ENCODE measurements at regions not wholly inside any gene's neighbourhood (a gene's known extent, or its start where the extent isn't known, plus 50 kb on each side); places are given as distances from the start of the nearest gene placed in this dataset.

GRCh38 chr4:149279331-149279730 lies 536.3 kb downstream of the IQCM start:
- no peaks in the 10 kb centered on the region for H4K20me1 ChIP-seq (ENCODE audit: insufficient read depth, low read length)
- no peak for FAIRE-seq
- ATAC-seq = no peak
- ChIA-PET CTCF (ENCODE audit: low intra/inter-chr PET ratio, low total read pairs) (no interaction called here), POLR2A (no interaction called here)
- no peaks in the 10 kb centered on the region for H3K36me3 ChIP-seq (replicated peaks in 1 of 2; ENCODE audit: control insufficient read depth in 1 of 2, insufficient read depth in 2 of 2, low read length in 2 of 2)
- no peak overlapping the region for H3K9ac ChIP-seq (ENCODE audit: insufficient read depth, low read depth, low read length)
- 21% methylated on average over 6 of the region's 7 CpGs for WGBS (ENCODE audit: low lambda C conversion rate)
- intact Hi-C loops (cut with micrococcal nuclease; ENCODE audit: unreplicated experiment) = no loop called here
- no peak for DNase-seq (ENCODE audit: low spot score)
- no peak overlapping the region for H3K4me2 ChIP-seq (ENCODE audit: low read depth, low read length)
- H3K4me1 ChIP-seq (ENCODE audit: insufficient read depth, low read length) = no peaks in the 10 kb centered on the region
- no TSS peak for BruUV-seq (replicated peaks)
- H3K27me3 ChIP-seq (ENCODE audit: control insufficient read depth in 1 of 2, insufficient read depth in 2 of 2, low read length in 2 of 2) = no peaks in the 10 kb centered on the region
- H3K4me3 ChIP-seq (replicated peaks in 1 of 3; ENCODE audit: insufficient read depth in 1 of 3, low read depth in 2 of 3, low read length in 3 of 3) = no peak overlapping the region
- H3K79me2 ChIP-seq (ENCODE audit: insufficient read depth, low read length) = no peaks in the 10 kb centered on the region
- TF ChIP-seq, protein P1, sequence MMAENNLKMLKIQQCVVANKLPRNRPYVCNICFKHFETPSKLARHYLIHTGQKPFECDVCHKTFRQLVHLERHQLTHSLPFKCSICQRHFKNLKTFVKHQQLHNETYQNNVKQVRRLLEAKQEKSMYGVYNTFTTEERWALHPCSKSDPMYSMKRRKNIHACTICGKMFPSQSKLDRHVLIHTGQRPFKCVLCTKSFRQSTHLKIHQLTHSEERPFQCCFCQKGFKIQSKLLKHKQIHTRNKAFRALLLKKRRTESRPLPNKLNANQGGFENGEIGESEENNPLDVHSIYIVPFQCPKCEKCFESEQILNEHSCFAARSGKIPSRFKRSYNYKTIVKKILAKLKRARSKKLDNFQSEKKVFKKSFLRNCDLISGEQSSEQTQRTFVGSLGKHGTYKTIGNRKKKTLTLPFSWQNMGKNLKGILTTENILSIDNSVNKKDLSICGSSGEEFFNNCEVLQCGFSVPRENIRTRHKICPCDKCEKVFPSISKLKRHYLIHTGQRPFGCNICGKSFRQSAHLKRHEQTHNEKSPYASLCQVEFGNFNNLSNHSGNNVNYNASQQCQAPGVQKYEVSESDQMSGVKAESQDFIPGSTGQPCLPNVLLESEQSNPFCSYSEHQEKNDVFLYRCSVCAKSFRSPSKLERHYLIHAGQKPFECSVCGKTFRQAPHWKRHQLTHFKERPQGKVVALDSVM (CRISPR knock-in tag; IDR thresholded peaks at IDR 0.05) = no peak
- TF ChIP-seq, protein P2, sequence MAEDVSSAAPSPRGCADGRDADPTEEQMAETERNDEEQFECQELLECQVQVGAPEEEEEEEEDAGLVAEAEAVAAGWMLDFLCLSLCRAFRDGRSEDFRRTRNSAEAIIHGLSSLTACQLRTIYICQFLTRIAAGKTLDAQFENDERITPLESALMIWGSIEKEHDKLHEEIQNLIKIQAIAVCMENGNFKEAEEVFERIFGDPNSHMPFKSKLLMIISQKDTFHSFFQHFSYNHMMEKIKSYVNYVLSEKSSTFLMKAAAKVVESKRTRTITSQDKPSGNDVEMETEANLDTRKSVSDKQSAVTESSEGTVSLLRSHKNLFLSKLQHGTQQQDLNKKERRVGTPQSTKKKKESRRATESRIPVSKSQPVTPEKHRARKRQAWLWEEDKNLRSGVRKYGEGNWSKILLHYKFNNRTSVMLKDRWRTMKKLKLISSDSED (CRISPR knock-in tag; IDR thresholded peaks at IDR 0.05) = no peak
- no peak for TF ChIP-seq ZNF235 (CRISPR knock-in tag; IDR thresholded peaks at IDR 0.05; ENCODE audit: borderline replicate concordance)
- TF ChIP-seq ARNT2 (CRISPR knock-in tag; IDR thresholded peaks at IDR 0.05; ENCODE audit: low read depth) = no peak
- TF ChIP-seq NPAS2 (CRISPR knock-in tag; IDR thresholded peaks at IDR 0.05; ENCODE audit: borderline replicate concordance) = no peak
- TF ChIP-seq ZFP41 (CRISPR knock-in tag; IDR thresholded peaks at IDR 0.05; ENCODE audit: borderline replicate concordance) = no peak
- TF ChIP-seq MXD4 (CRISPR knock-in tag; IDR thresholded peaks at IDR 0.05) = no peak
- TF ChIP-seq, protein P3, sequence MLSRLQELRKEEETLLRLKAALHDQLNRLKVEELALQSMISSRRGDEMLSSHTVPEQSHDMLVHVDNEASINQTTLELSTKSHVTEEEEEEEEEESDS (CRISPR knock-in tag; IDR thresholded peaks at IDR 0.05; ENCODE audit: borderline replicate concordance) = no peak
- no peak for TF ChIP-seq HNRNPLL (IDR thresholded peaks at IDR 0.05; ENCODE audit: low read depth, low read length, poor library complexity, severe bottlenecking)
- no peak for TF ChIP-seq ZNF674 (CRISPR knock-in tag; IDR thresholded peaks at IDR 0.05; ENCODE audit: low read depth)
- TF ChIP-seq HDAC6 (IDR thresholded peaks at IDR 0.05; ENCODE audit: low read depth, low read length) = no peak
- TF ChIP-seq XRCC5 (optimal IDR thresholded peaks at IDR 0.05; ENCODE audit: low read length) = no peak
- in situ Hi-C loops (cut with HindIII; ENCODE audit: extremely low pct_ligation_motif_present, low pct_unique_long_range_greater_than_20kb) = no loop called here
- no peak overlapping the region for H3K27ac ChIP-seq (ENCODE audit: extremely low read length, insufficient read depth, low read length)
- peaks cover 17% of the 10 kb centered on the region for H3K9me3 ChIP-seq (ENCODE audit: low read length)
- H2AFZ ChIP-seq (ENCODE audit: low read length) = no peak overlapping the region

Data from HepG2 (cell line).